Heart right ventricle (tissue), 16 donors: ENCODE measurements at regions not wholly inside any gene's neighbourhood (a gene's known extent, or its start where the extent isn't known, plus 50 kb on each side); places are given as distances from the start of the nearest gene placed in this dataset.

Source experiments
- ATAC-seq, 8 donors: fragments of 200-7000 bp; cut with Tn5 transposase; one replicate each; pipeline ENCODE4 v1.9.1; 2020; ENCODE audit warnings: mild to moderate bottlenecking in 8 of 8, moderate library complexity in 8 of 8, moderate number of reproducible peaks in 1 of 8
- DNase-seq, 2 donors: peaks; one replicate each; pipeline ENCODE4 v3.0.0-alpha.2; 2020
- H3K27ac ChIP-seq, 10 donors: fragments of 200-600 bp; sonication (generic) in 2 of 10; one replicate each; pipeline versions ENCODE4 v1.5.0 to v1.8.0; 2020 to 2022; ENCODE audit warnings: mild to moderate bottlenecking in 3 of 10
- H3K27me3 ChIP-seq, 7 donors: fragments of 200-600 bp; one replicate each; pipeline ENCODE4 v1.8.0; 2021 to 2022; ENCODE audit warnings: mild to moderate bottlenecking in 2 of 7
- H3K36me3 ChIP-seq, 9 donors: fragments of 200-600 bp; sonication (generic) in 1 of 9; one replicate each; pipeline versions ENCODE4 v1.5.0 to v1.8.0; 2020 to 2022; ENCODE audit warnings: mild to moderate bottlenecking in 2 of 9
- H3K4me1 ChIP-seq, 9 donors: fragments of 200-600 bp; sonication (generic) in 1 of 9; one replicate each; pipeline versions ENCODE4 v1.5.0 to v1.8.0; 2020 to 2022; ENCODE audit warnings: mild to moderate bottlenecking in 4 of 9
- H3K4me3 ChIP-seq, 10 donors: fragments of 200-600 bp; sonication (generic) in 2 of 10; one replicate each; pipeline versions ENCODE4 v1.5.0 to v1.8.0; 2020 to 2022; ENCODE audit warnings: mild to moderate bottlenecking in 7 of 10, moderate library complexity in 2 of 10
- H3K9me3 ChIP-seq, 11 donors: fragments of 200-600 bp in 10 of 11; sonication (generic) in 2 of 11; one replicate each; pipeline versions ENCODE4 v1.5.0 to v1.8.0; 2013 to 2022; ENCODE audit warnings: mild to moderate bottlenecking in 2 of 11, control low read depth in 1 of 11, moderate library complexity in 1 of 11
- WGBS, 2 donors: extraction: QIAGEN DNeasy Blood & Tissue Kit; methylation state at CpG; one replicate each; pipeline ENCODE4 v1.1.7; 2013; ENCODE audit warnings: inconsistent platforms in 1 of 2; 5-methylcytosine and 5-hydroxymethylcytosine counted together
- intact Hi-C, 10 donors: fragments of 100-400 bp; cut with DNase I; formaldehyde crosslinking; loops; one replicate each; pipeline versions ENCODE4 v1.11.1 to v1.14.2; 2022
- TF ChIP-seq, protein P1 (sequence below), 9 donors: fragments of 200-600 bp; sonication (generic) in 2 of 9; IDR thresholded peaks; one replicate each; pipeline versions ENCODE4 v1.5.0 to v1.8.0; 2021 to 2022; ENCODE audit warnings: antibody characterized with exemption in 9 of 9, mild to moderate bottlenecking in 5 of 9, moderate library complexity in 1 of 9
- donor health status: Arrhythmogenic right ventricular cardiomyopathy.
- donor health status: ischemic (EF 13 %, LVEDD 7.1; RV severe dilation, severe dysfunction).
- donor health status: healthy with polysubstance abuse.
- donor health status: DM: no; HTN: yes; CAD: no.
- donor health status: DM: no; HTN: no; CAD: no.
- donor health status: ischemic (EF 25% LVEDD 6.9; RV normal size, moderate dysfunction).
- donor health status: ischemic (EF 25% LVEDD 5.7; RV mildly dilated, moderate dysfunction).
- donor health status: healthy.
- donor health status: DM: yes; HTN: yes; CAD: no.
- donor health status: Ischemic cardiomyopathy.
- donor health status: ischemic (EF 35%, LVEDD 5.7; RV mildly dilated, moderate dysfunction).
- donor health status: nonischemic (EF 11% LVEDD 7.7; RV severe dilation, severe dysfunction).
- donor health status: DM: yes; HTN: yes; CAD: no.
- donor health status: PGD.
- donor health status: ischemic (EF 29% LVEDD 5.4; RV normal size, mild dysfunction).
- donor health status: nonischemic (EF 23%, LVEDD 6.1; RV moderate dilation, normal function).

GRCh38 chr14:85418721-85419120, 111.2 kb upstream of the FLRT2 start:
- no peak overlapping the region for H3K4me3 ChIP-seq
- H3K27ac ChIP-seq = no peak overlapping the region
- H3K4me1 ChIP-seq = peaks cover 0 to 14% (median 0%) of the 10 kb centered on the region in 9 donors
- no peaks in the 10 kb centered on the region for H3K27me3 ChIP-seq
- TF ChIP-seq, protein P1, sequence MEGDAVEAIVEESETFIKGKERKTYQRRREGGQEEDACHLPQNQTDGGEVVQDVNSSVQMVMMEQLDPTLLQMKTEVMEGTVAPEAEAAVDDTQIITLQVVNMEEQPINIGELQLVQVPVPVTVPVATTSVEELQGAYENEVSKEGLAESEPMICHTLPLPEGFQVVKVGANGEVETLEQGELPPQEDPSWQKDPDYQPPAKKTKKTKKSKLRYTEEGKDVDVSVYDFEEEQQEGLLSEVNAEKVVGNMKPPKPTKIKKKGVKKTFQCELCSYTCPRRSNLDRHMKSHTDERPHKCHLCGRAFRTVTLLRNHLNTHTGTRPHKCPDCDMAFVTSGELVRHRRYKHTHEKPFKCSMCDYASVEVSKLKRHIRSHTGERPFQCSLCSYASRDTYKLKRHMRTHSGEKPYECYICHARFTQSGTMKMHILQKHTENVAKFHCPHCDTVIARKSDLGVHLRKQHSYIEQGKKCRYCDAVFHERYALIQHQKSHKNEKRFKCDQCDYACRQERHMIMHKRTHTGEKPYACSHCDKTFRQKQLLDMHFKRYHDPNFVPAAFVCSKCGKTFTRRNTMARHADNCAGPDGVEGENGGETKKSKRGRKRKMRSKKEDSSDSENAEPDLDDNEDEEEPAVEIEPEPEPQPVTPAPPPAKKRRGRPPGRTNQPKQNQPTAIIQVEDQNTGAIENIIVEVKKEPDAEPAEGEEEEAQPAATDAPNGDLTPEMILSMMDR (IDR thresholded peaks at IDR 0.05) = no peak
- H3K9me3 ChIP-seq = no peaks in the 10 kb centered on the region
- intact Hi-C loops = loop anchor here in 4 of 10 donors (5.0 to 10.0 kb wide), 2 partner anchors 106 to 109 kb away; no protein-coding TSS in a partner anchor
- ATAC-seq (no peak), DNase-seq (no peak)
- WGBS, 2 donors = 95 to 100% methylated on average over 1 of the region's 1 CpG
- H3K36me3 ChIP-seq = no peaks in the 10 kb centered on the region

DNA sequence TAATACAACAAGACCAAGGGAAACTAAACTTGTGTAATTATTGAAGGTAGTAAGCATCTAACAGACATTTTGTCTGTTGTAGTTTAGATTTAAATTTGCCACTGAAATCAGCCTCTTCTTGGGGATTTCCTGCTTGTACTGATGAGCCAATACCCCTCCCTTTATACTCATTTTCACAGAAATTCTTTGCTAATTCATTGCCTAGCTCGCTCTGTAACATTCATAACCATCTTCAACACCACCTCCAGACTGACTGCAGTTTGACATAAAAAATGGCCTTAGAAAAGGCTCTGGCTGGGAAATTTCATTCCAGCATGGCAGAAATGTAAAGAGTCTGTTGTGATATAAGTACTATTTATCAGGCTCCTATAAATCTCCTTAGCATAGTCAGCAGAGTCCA, 109.7 kb upstream of the FLRT2 start:
- DNase-seq = no peak
- intact Hi-C loops = no loop called here
- Histone ChIP-seq H3K27me3 (no peaks in the 10 kb centered on the region), H3K9me3 (no peaks in the 10 kb centered on the region), H3K4me1 (peaks cover 0 to 9% (median 0%) of the 10 kb centered on the region in 9 donors), H3K4me3 (no peak overlapping the region), H3K36me3 (no peaks in the 10 kb centered on the region), H3K27ac (no peak overlapping the region)
- TF ChIP-seq, protein P1 (IDR thresholded peaks at IDR 0.05) = no peak
- 91 to 98% methylated on average over 1 of the region's 1 CpG for WGBS, 2 donors
- ATAC-seq = no peak

DNA sequence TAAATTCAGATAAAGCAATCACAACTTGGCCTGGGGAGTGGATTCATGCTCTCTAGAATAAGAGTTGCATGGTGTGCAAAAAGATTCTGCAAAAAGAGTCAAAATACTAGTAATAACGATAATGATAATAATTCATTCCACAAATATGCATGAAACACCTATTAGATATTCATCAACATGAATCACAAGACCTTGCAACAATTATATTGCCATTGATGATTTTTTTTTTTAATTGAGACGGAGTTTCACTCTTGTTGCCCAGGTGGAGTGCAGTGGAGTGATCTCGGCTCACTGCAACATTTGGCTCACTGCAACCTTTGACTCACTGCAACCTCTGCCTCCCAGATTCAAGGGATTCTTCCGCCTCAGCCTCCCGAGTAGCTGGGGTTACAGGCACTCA, 109.2 kb upstream of the FLRT2 start:
- no peaks in the 10 kb centered on the region for H3K27me3 ChIP-seq
- intact Hi-C loops = no loop called here
- no peak overlapping the region for H3K4me3 ChIP-seq
- no peak for DNase-seq
- WGBS, 2 donors = 94 to 97% methylated on average over 5 of the region's 5 CpGs
- no peaks in the 10 kb centered on the region for H3K9me3 ChIP-seq
- H3K36me3 ChIP-seq = no peaks in the 10 kb centered on the region
- no peak overlapping the region for H3K27ac ChIP-seq
- peaks cover 0 to 5% (median 0%) of the 10 kb centered on the region in 9 donors for H3K4me1 ChIP-seq
- ATAC-seq = no peak
- TF ChIP-seq, protein P1 (IDR thresholded peaks at IDR 0.05) = no peak

GRCh38 chr14:85421186-85421877, 108.6 kb upstream of the FLRT2 start:
- ATAC-seq = no peak
- Histone ChIP-seq H3K27ac (no peak overlapping the region), H3K4me1 (peaks cover 0 to 4% (median 0%) of the 10 kb centered on the region in 9 donors), H3K9me3 (no peaks in the 10 kb centered on the region), H3K4me3 (no peak overlapping the region), H3K36me3 (no peaks in the 10 kb centered on the region), H3K27me3 (no peaks in the 10 kb centered on the region)
- intact Hi-C loops = no loop called here
- 96 to 99% methylated on average over 3 of the region's 3 CpGs for WGBS, 2 donors
- TF ChIP-seq, protein P1 (IDR thresholded peaks at IDR 0.05) = no peak
- no peak for DNase-seq
